ENCODE measurements at regions not wholly inside any gene's neighbourhood (a gene's known extent, or its start where the extent isn't known, plus 50 kb on each side); places are given as distances from the start of the nearest gene placed in this dataset.

GRCh38 chr11:88231894-88232482 lies 56.7 kb upstream of the RAB38 start:
- peak; percentile 63 for TF ChIP-seq CTCF (IDR thresholded peaks at IDR 0.05)
- no peak for DNase-seq

GRCh38 chr11:88229303-88229702 lies 54.1 kb upstream of the RAB38 start:
- Histone ChIP-seq H3K27ac (no peak overlapping the region), H3K4me3 (no peak overlapping the region), H3K27me3 (no peaks in the 10 kb centered on the region), H3K4me1 (no peaks in the 10 kb centered on the region), H3K9me3 (peaks cover 18% of the 10 kb centered on the region), H3K36me3 (no peaks in the 10 kb centered on the region)
- ATAC-seq (no peak), DNase-seq (no peak)
- intact Hi-C loops (cut with DNase I), result no loop called here
- TF ChIP-seq CTCF (IDR thresholded peaks at IDR 0.05), result no peak

More at GRCh38 chr11:88231894-88232482, 56.7 kb upstream of the RAB38 start:
- no peaks in the 10 kb centered on the region for H3K4me1 ChIP-seq
- H3K9me3 ChIP-seq, result peaks cover 10% of the 10 kb centered on the region
- no peak overlapping the region for H3K27ac ChIP-seq
- peak; percentile 91 for ATAC-seq
- no peaks in the 10 kb centered on the region for H3K36me3 ChIP-seq
- no peaks in the 10 kb centered on the region for H3K27me3 ChIP-seq
- intact Hi-C loops (cut with DNase I), result no loop called here
- H3K4me3 ChIP-seq, result no peak overlapping the region
